ENCODE measurements at regions not wholly inside any gene's neighbourhood (a gene's known extent, or its start where the extent isn't known, plus 50 kb on each side); places are given as distances from the start of the nearest gene placed in this dataset.
"Not testable (repeated sequence)": the region's sequence is repeated elsewhere in the genome, so short reads cannot be mapped to it uniquely, and the experiment has no call there.

DNA sequence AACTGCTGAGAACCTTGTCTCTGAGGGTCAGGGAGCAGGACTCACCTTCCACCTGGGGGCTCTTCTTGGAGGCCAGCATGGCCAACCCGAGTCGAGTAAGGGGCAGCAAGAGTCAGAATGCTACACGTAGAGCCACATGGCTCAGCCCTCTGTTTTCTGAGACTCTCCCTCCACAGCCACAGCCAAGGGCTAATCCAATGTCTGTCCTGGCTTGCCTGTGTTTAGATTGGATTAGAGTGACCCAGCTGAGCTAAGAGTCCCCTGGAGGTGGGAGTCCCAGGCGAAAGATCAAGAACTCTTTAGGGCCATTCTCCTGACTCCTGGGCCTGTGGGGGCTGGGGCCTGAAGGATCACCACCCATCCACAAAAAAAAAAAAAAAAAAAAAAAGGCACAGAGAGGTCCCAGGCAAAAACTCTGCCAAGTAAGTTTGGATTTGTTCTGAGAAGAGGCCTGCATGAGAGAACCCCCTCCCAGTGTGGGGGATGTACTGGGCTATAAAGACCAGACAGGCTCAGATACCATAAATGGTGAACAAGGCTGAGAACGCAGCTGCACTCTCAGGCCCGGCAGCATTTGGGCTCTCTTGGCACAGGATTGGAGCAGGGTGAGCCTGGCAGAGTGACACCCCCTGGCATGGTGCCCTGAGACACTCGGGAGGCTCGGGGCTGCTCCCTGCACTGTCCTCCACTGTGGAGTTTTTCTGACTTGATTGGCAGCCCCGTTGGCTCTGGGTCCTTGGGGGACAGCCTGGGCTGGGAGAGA lies 88.0 kb upstream of the OSBPL11 start:
- Histone ChIP-seq H3K9me3 (replicated peaks; ENCODE audit: insufficient read depth, low read length) (no peaks in the 10 kb centered on the region), H3K27ac (ENCODE audit: low read length) (no peak overlapping the region), H3K27me3 (replicated peaks; ENCODE audit: insufficient read depth, low read length) (no peaks in the 10 kb centered on the region), H3K9me2 (replicated peaks; ENCODE audit: insufficient read depth, low read length) (no peaks in the 10 kb centered on the region), H3K4me2 (ENCODE audit: low read depth, low read length) (no peak overlapping the region), H3K4me1 (ENCODE audit: low read length) (no peaks in the 10 kb centered on the region), H3K4me3 (ENCODE audit: low read length) (no peak overlapping the region), H3F3A (ENCODE audit: insufficient read depth, low read length) (no peaks in the 10 kb centered on the region), H2AFZ (ENCODE audit: low read length) (no peak overlapping the region), H4K20me1 (ENCODE audit: insufficient read depth, low read length) (no peaks in the 10 kb centered on the region), H3K79me2 (ENCODE audit: low read length) (no peaks in the 10 kb centered on the region), H3K9ac (ENCODE audit: low read length) (no peak overlapping the region), H3K36me3 (replicated peaks; ENCODE audit: insufficient read depth, low read length) (no peaks in the 10 kb centered on the region)
- TF ChIP-seq, protein P1, sequence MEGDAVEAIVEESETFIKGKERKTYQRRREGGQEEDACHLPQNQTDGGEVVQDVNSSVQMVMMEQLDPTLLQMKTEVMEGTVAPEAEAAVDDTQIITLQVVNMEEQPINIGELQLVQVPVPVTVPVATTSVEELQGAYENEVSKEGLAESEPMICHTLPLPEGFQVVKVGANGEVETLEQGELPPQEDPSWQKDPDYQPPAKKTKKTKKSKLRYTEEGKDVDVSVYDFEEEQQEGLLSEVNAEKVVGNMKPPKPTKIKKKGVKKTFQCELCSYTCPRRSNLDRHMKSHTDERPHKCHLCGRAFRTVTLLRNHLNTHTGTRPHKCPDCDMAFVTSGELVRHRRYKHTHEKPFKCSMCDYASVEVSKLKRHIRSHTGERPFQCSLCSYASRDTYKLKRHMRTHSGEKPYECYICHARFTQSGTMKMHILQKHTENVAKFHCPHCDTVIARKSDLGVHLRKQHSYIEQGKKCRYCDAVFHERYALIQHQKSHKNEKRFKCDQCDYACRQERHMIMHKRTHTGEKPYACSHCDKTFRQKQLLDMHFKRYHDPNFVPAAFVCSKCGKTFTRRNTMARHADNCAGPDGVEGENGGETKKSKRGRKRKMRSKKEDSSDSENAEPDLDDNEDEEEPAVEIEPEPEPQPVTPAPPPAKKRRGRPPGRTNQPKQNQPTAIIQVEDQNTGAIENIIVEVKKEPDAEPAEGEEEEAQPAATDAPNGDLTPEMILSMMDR (IDR thresholded peaks at IDR 0.05; ENCODE audit: low read length), result no peak
- no peak for TF ChIP-seq EZH2 (optimal IDR thresholded peaks at IDR 0.05; ENCODE audit: low read depth, low read length)
- TF ChIP-seq EZH2phosphoT487 (IDR thresholded peaks at IDR 0.05; ENCODE audit: low read length), result no peak
- no peak for DNase-seq

DNA sequence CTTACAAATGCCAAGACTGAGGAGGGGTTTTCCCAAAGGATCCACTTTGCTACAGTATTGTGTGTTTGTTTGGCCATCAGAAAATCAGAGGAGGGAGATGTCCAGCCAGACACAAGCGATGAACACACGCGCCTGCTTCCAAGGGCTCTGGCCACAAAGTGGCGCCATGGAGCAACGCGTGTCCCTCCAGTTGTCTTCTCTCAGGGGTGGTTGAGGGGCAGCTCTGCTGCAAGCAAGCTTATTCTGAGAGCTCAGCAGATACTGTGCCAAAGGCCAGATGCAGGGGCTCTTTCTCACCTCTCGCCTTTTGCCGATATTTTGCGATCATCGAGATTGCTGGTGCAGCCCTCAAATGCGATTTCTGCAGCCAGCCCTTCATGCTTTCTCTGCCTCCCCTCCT lies 88.9 kb upstream of the OSBPL11 start:
- Histone ChIP-seq H3K4me1 (ENCODE audit: low read length) (no peaks in the 10 kb centered on the region), H3K79me2 (ENCODE audit: low read length) (no peaks in the 10 kb centered on the region), H3K9me3 (replicated peaks; ENCODE audit: insufficient read depth, low read length) (no peaks in the 10 kb centered on the region), H3K36me3 (replicated peaks; ENCODE audit: insufficient read depth, low read length) (no peaks in the 10 kb centered on the region), H4K20me1 (ENCODE audit: insufficient read depth, low read length) (no peaks in the 10 kb centered on the region), H3K27me3 (replicated peaks; ENCODE audit: insufficient read depth, low read length) (no peaks in the 10 kb centered on the region), H3K4me3 (ENCODE audit: low read length) (no peak overlapping the region), H2AFZ (ENCODE audit: low read length) (no peak overlapping the region), H3K4me2 (ENCODE audit: low read depth, low read length) (no peak overlapping the region), H3K9me2 (replicated peaks; ENCODE audit: insufficient read depth, low read length) (no peaks in the 10 kb centered on the region), H3K27ac (ENCODE audit: low read length) (no peak overlapping the region), H3F3A (ENCODE audit: insufficient read depth, low read length) (no peaks in the 10 kb centered on the region), H3K9ac (ENCODE audit: low read length) (no peak overlapping the region)
- DNase-seq, result no peak
- no peak for TF ChIP-seq EZH2 (optimal IDR thresholded peaks at IDR 0.05; ENCODE audit: low read depth, low read length)
- TF ChIP-seq, protein P1 (IDR thresholded peaks at IDR 0.05; ENCODE audit: low read length), result peak; percentile 15; the same call in 1 of the 2 replicates

DNA sequence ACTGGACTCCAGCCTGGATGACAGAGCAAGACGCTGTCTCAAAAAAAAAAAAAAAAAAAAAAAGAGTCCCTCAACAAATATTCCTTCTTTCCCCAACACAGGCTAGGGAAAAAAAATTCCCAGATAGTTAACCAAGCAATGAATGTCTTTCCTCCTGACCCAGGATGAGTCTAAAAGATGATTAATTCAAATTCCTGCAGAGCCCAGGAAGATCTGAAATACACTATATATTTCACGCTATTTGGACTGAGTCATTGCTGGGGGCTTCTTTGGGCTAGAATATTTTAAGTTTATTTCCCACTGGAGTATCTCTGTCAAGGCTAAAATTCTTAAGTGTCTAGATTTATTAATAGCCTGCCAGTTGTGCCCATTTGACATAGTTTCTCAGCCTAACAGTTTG lies 90.4 kb upstream of the OSBPL11 start:
- H3K9ac ChIP-seq (ENCODE audit: low read length); H3K36me3 ChIP-seq (replicated peaks; ENCODE audit: insufficient read depth, low read length); H3K27me3 ChIP-seq (replicated peaks; ENCODE audit: insufficient read depth, low read length); H3K4me1 ChIP-seq (ENCODE audit: low read length); H3K9me2 ChIP-seq (replicated peaks; ENCODE audit: insufficient read depth, low read length); H3K9me3 ChIP-seq (replicated peaks; ENCODE audit: insufficient read depth, low read length); H3K4me2 ChIP-seq (ENCODE audit: low read depth, low read length); H3K4me3 ChIP-seq (ENCODE audit: low read length); H4K20me1 ChIP-seq (ENCODE audit: insufficient read depth, low read length); H3K27ac ChIP-seq (ENCODE audit: low read length); H3K79me2 ChIP-seq (ENCODE audit: low read length); H3F3A ChIP-seq (ENCODE audit: insufficient read depth, low read length); H2AFZ ChIP-seq (ENCODE audit: low read length); DNase-seq: not testable (repeated sequence)

DNA sequence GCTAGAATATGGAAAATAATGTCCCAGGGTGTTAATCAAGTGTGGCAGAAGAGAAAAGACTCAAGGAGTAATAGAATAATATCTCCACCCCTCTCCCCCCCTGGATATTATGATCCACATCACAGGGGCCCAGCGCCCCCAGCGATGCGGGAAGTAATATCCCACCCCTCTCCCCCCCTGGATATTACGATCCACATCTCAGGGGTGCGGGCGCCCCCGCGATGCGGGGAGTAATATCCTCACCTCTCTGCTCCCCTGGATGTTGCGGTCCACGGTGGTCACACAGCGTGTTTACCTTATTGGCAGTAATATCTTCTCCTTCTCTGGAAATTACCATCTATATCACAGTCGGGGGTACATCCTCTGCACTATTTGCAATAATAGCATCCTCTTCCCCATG lies 97.1 kb upstream of the OSBPL11 start:
- TF ChIP-seq EZH2 (optimal IDR thresholded peaks at IDR 0.05; ENCODE audit: low read depth, low read length), result no peak
- Histone ChIP-seq H2AFZ (ENCODE audit: low read length) (no peak overlapping the region), H3K27ac (ENCODE audit: low read length) (no peak overlapping the region), H3K27me3 (replicated peaks; ENCODE audit: insufficient read depth, low read length) (no peaks in the 10 kb centered on the region), H3K36me3 (replicated peaks; ENCODE audit: insufficient read depth, low read length) (no peaks in the 10 kb centered on the region), H3K9me3 (replicated peaks; ENCODE audit: insufficient read depth, low read length) (no peaks in the 10 kb centered on the region), H3K4me3 (ENCODE audit: low read length) (no peak overlapping the region), H3K4me2 (ENCODE audit: low read depth, low read length) (no peak overlapping the region), H3F3A (ENCODE audit: insufficient read depth, low read length) (no peaks in the 10 kb centered on the region), H3K4me1 (ENCODE audit: low read length) (no peaks in the 10 kb centered on the region), H3K79me2 (ENCODE audit: low read length) (no peaks in the 10 kb centered on the region), H4K20me1 (ENCODE audit: insufficient read depth, low read length) (no peaks in the 10 kb centered on the region), H3K9ac (ENCODE audit: low read length) (no peak overlapping the region), H3K9me2 (replicated peaks; ENCODE audit: insufficient read depth, low read length) (no peaks in the 10 kb centered on the region)
- no peak for DNase-seq
